Naive B cell (primary cell): ENCODE measurements at regions not wholly inside any gene's neighbourhood (a gene's known extent, or its start where the extent isn't known, plus 50 kb on each side); places are given as distances from the start of the nearest gene placed in this dataset.

Experiments used
- ATAC-seq, 2 donors: fragments of 150-1000 bp; cut with Tn5 transposase; 2 replicates each; pipeline ENCODE4 v1.10.0; 2021; ENCODE audit warnings: low read depth in 2 of 2, mild to moderate bottlenecking in 2 of 2, moderate library complexity in 2 of 2
- DNase-seq: peaks from one replicate; pipeline ENCODE4 v3.0.0; 2022
- H3K27ac Mint-ChIP-seq, 6 donors: one replicate each; pipeline ENCODE4 v1.8.0; 2020 to 2022; ENCODE audit warnings: mild to moderate bottlenecking in 6 of 6, mixed read lengths in 6 of 6, moderate library complexity in 5 of 6, inconsistent platforms in 2 of 6
- H3K27me3 Mint-ChIP-seq, 3 donors: one replicate each; pipeline ENCODE4 v1.8.0; 2021 to 2022; ENCODE audit warnings: mixed read lengths in 3 of 3, mild to moderate bottlenecking in 1 of 3
- H3K36me3 Mint-ChIP-seq, 2 donors: one replicate each; pipeline ENCODE4 v1.8.0; 2020 to 2022; ENCODE audit warnings: mixed read lengths in 2 of 2, inconsistent platforms in 1 of 2, mild to moderate bottlenecking in 1 of 2
- H3K4me1 Mint-ChIP-seq, 3 donors: one replicate each; pipeline ENCODE4 v1.8.0; 2020 to 2022; ENCODE audit warnings: mixed read lengths in 3 of 3, inconsistent platforms in 1 of 3, mild to moderate bottlenecking in 1 of 3, moderate library complexity in 1 of 3
- H3K4me3 Mint-ChIP-seq, 8 donors: one replicate each; pipeline ENCODE4 v1.8.0; 2020 to 2022; ENCODE audit warnings: mild to moderate bottlenecking in 8 of 8, mixed read lengths in 8 of 8, moderate library complexity in 8 of 8, inconsistent platforms in 2 of 8
- H3K9me3 Mint-ChIP-seq, 7 donors: one replicate each; pipeline ENCODE4 v1.8.0; 2020 to 2022; ENCODE audit warnings: mixed read lengths in 7 of 7, mild to moderate bottlenecking in 5 of 7, inconsistent platforms in 2 of 7, moderate library complexity in 1 of 7

DNA sequence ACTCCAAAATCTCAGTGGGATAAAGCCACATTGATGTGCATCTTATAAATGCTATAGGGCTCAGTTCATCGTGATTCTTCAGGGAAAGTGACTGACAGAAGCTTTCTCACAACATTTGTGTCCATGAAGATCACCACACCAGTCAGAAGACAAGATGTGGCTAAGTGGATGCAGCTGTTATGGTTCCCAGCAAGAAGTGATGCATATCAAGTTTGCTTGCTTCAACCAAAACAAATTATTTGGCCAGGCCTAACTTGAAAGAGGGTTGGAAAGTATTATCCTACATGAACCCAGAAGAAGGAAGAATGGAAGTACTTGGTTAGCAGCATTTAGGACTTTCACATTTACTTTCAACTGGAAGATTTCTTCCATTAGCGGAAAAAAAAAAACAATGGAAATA lies 210.0 kb upstream of the ACVR2A start:
- no peaks in the 10 kb centered on the region for H3K27me3 Mint-ChIP-seq
- DNase-seq = no peak
- no peak overlapping the region for H3K27ac Mint-ChIP-seq
- no peaks in the 10 kb centered on the region for H3K4me1 Mint-ChIP-seq
- H3K36me3 Mint-ChIP-seq = no peaks in the 10 kb centered on the region
- no peak for ATAC-seq
- peaks cover 0 to 5% (median 0%) of the 10 kb centered on the region in 7 donors for H3K9me3 Mint-ChIP-seq
- no peak overlapping the region for H3K4me3 Mint-ChIP-seq

DNA sequence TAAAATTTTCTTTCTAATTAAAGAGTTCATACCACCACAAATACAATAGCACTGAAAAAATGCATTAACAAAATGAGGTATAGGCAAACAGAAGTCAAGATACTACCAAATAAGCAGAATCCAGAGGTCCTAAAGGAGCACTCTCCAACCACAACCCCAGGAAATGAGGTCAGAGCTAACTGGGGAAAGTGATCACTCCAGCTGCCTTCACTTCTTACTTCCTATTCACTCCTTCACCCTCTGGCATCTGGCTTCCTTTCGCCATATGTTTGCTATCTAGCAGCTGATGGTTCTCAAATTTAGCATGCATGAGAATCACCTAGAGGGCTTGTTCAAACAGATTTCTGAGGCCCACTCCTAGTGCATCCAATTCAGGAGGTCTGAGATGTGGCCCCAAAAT lies 212.6 kb upstream of the ACVR2A start:
- no peaks in the 10 kb centered on the region for H3K9me3 Mint-ChIP-seq
- H3K4me3 Mint-ChIP-seq = no peak overlapping the region
- no peaks in the 10 kb centered on the region for H3K36me3 Mint-ChIP-seq
- ATAC-seq (no peak), DNase-seq (no peak)
- peak overlapping the region in 1 of 6 donors; percentile 40 for H3K27ac Mint-ChIP-seq
- peaks cover 0 to 5% (median 0%) of the 10 kb centered on the region in 3 donors for H3K4me1 Mint-ChIP-seq
- no peaks in the 10 kb centered on the region for H3K27me3 Mint-ChIP-seq

- no peak overlapping the region for H3K4me3 Mint-ChIP-seq
- peaks cover 0 to 5% (median 0%) of the 10 kb centered on the region in 3 donors for H3K4me1 Mint-ChIP-seq
- H3K9me3 Mint-ChIP-seq = no peaks in the 10 kb centered on the region
- ATAC-seq (no peak), DNase-seq (no peak)
- no peaks in the 10 kb centered on the region for H3K27me3 Mint-ChIP-seq
- H3K36me3 Mint-ChIP-seq = no peaks in the 10 kb centered on the region
- no peak overlapping the region for H3K27ac Mint-ChIP-seq
Observed at GRCh38 chr2:147631294-147631693, 213.5 kb upstream of the ACVR2A start.

DNA sequence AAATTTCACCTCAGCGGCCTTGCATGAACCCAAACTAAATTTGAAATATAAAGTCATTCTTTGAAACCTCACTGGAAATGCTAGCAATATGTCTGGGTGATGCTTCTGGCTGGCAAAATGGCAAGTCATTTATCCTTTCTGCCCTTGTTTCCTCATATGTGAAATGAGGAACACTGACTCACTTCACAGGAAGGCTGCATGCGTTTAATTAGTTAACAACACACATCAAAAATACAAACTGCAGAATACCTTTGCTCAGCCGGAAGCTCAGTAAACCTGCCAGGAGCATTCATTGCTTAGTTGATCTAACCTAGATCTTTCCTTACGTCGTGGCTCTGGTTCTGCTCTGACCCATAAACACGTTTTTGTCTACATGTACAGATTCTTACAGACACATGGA lies 214.2 kb upstream of the ACVR2A start:
- Mint-ChIP-seq H3K4me3 (no peak overlapping the region), H3K9me3 (no peaks in the 10 kb centered on the region), H3K36me3 (no peaks in the 10 kb centered on the region), H3K4me1 (peaks cover 0 to 5% (median 0%) of the 10 kb centered on the region in 3 donors), H3K27me3 (no peaks in the 10 kb centered on the region), H3K27ac (no peak overlapping the region)
- ATAC-seq = no peak
- DNase-seq = no peak

GRCh38 chr2:147628971-147629421 lies 215.8 kb upstream of the ACVR2A start:
- H3K4me1 Mint-ChIP-seq = peaks cover 0 to 5% (median 0%) of the 10 kb centered on the region in 3 donors
- ATAC-seq = no peak

GRCh38 chr2:147623328-147623727 lies 221.5 kb upstream of the ACVR2A start:
- H3K4me1 Mint-ChIP-seq = no peaks in the 10 kb centered on the region
- no peaks in the 10 kb centered on the region for H3K9me3 Mint-ChIP-seq
- DNase-seq (no peak), ATAC-seq (no peak)
- no peaks in the 10 kb centered on the region for H3K36me3 Mint-ChIP-seq
- H3K27ac Mint-ChIP-seq = no peak overlapping the region
- no peaks in the 10 kb centered on the region for H3K27me3 Mint-ChIP-seq
- no peak overlapping the region for H3K4me3 Mint-ChIP-seq

More at GRCh38 chr2:147628971-147629421, 215.8 kb upstream of the ACVR2A start:
- Mint-ChIP-seq H3K9me3 (no peaks in the 10 kb centered on the region), H3K36me3 (no peaks in the 10 kb centered on the region), H3K4me3 (no peak overlapping the region), H3K27ac (no peak overlapping the region), H3K27me3 (no peaks in the 10 kb centered on the region)
- no peak for DNase-seq

GRCh38 chr2:147621656-147622197 lies 223.1 kb upstream of the ACVR2A start:
- no peak overlapping the region for H3K27ac Mint-ChIP-seq
- no peak overlapping the region for H3K4me3 Mint-ChIP-seq
- no peaks in the 10 kb centered on the region for H3K27me3 Mint-ChIP-seq
- no peaks in the 10 kb centered on the region for H3K4me1 Mint-ChIP-seq
- peaks cover 0 to 1% (median 0%) of the 10 kb centered on the region in 7 donors for H3K9me3 Mint-ChIP-seq
- DNase-seq = no peak
- H3K36me3 Mint-ChIP-seq = no peaks in the 10 kb centered on the region
- no peak for ATAC-seq

DNA sequence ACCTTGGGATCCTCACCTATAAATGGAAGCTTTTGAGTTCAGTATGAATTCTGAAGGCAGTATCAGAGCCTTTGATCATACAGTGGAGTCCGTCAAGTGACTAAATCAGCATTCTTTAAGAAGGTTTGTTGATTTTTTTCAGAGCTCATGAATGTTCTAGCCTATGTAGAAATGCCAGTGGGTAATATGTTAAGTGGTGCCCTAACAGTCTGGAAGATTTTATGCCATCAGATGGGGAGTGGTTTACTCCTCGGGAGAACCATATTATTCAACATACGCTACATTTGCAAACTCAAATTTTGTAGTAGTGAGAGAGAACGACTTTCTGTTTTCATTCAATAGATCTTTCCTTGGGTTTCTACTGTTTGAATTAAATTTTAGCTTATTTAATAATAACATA lies 225.0 kb upstream of the ACVR2A start:
- Mint-ChIP-seq H3K27me3 (no peaks in the 10 kb centered on the region), H3K9me3 (peaks cover 0 to 1% (median 0%) of the 10 kb centered on the region in 7 donors), H3K4me3 (no peak overlapping the region), H3K36me3 (no peaks in the 10 kb centered on the region), H3K4me1 (no peaks in the 10 kb centered on the region), H3K27ac (peak overlapping the region in 1 of 6 donors; percentile 7)
- no peak for ATAC-seq
- DNase-seq = no peak

DNA sequence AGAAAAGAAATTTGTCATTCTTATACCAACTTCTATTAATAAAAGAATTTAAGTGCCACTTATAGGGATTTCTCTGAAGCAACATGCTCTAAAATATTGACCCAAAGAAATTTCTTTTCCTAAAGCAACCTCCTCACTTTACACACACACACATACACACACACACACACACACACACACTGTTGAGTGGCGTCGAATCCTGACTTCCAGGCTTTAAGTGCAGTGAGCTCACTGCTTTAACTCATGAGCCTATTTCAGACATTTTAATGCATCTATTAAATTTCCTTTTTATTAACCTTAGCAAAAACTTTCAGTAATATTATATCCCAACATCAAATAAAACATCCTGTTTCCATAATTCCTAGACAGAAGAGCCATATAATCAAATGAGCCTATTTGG lies 229.1 kb upstream of the ACVR2A start:
- H3K4me3 Mint-ChIP-seq = no peak overlapping the region
- DNase-seq (no peak), ATAC-seq (no peak)
- no peak overlapping the region for H3K27ac Mint-ChIP-seq
- H3K9me3 Mint-ChIP-seq = peaks cover 0 to 1% (median 0%) of the 10 kb centered on the region in 7 donors
- H3K36me3 Mint-ChIP-seq = no peaks in the 10 kb centered on the region
- H3K27me3 Mint-ChIP-seq = no peaks in the 10 kb centered on the region
- H3K4me1 Mint-ChIP-seq = no peaks in the 10 kb centered on the region

DNA sequence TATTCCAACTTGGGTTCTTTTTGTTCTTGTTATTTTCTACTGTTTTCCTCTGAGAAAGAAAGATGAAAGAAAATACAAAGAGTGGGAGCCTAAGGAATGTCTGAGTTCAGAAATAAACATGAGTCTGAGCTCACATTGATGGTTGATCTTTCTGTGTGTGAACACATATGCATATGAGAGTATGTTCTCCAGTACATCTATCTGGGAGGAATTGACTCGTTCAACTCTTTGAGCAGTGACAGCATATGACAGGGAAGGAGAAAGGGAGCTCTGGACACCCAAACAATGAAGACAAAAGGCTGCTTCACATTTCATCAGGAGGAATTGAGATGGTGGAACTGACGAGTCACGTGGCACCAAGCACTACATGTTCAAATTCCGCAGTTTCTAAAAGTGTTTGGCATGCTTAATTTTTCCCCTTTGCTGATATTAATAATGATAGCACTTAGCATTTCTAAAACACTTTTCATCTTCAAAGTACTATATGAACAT lies 229.8 kb upstream of the ACVR2A start:
- H3K9me3 Mint-ChIP-seq = peaks cover 0 to 1% (median 0%) of the 10 kb centered on the region in 7 donors
- no peak overlapping the region for H3K4me3 Mint-ChIP-seq
- H3K27me3 Mint-ChIP-seq = no peaks in the 10 kb centered on the region
- no peak overlapping the region for H3K27ac Mint-ChIP-seq
- H3K36me3 Mint-ChIP-seq = no peaks in the 10 kb centered on the region
- no peaks in the 10 kb centered on the region for H3K4me1 Mint-ChIP-seq
- ATAC-seq = no peak
- DNase-seq = no peak

GRCh38 chr2:147614471-147614870 lies 230.4 kb upstream of the ACVR2A start:
- Mint-ChIP-seq H3K9me3 (peaks cover 0 to 1% (median 0%) of the 10 kb centered on the region in 7 donors), H3K4me3 (no peak overlapping the region), H3K27me3 (no peaks in the 10 kb centered on the region), H3K36me3 (no peaks in the 10 kb centered on the region), H3K27ac (no peak overlapping the region), H3K4me1 (no peaks in the 10 kb centered on the region)
- no peak for DNase-seq
- ATAC-seq = no peak

GRCh38 chr2:147610496-147611040 lies 234.3 kb upstream of the ACVR2A start:
- ATAC-seq (no peak), DNase-seq (no peak)
- Mint-ChIP-seq H3K4me3 (no peak overlapping the region), H3K4me1 (no peaks in the 10 kb centered on the region), H3K27ac (no peak overlapping the region), H3K36me3 (no peaks in the 10 kb centered on the region), H3K27me3 (no peaks in the 10 kb centered on the region), H3K9me3 (no peaks in the 10 kb centered on the region)

- no peaks in the 10 kb centered on the region for H3K36me3 Mint-ChIP-seq
- no peak for DNase-seq
- no peaks in the 10 kb centered on the region for H3K27me3 Mint-ChIP-seq
- no peak for ATAC-seq
- no peak overlapping the region for H3K4me3 Mint-ChIP-seq
- no peaks in the 10 kb centered on the region for H3K9me3 Mint-ChIP-seq
- H3K27ac Mint-ChIP-seq = no peak overlapping the region
- H3K4me1 Mint-ChIP-seq = no peaks in the 10 kb centered on the region
Observed at GRCh38 chr2:147609301-147609700, 235.5 kb upstream of the ACVR2A start.

GRCh38 chr2:147607379-147607778 lies 237.4 kb upstream of the ACVR2A start:
- Mint-ChIP-seq H3K27me3 (no peaks in the 10 kb centered on the region), H3K4me1 (no peaks in the 10 kb centered on the region), H3K9me3 (peaks cover 0 to 4% (median 2%) of the 10 kb centered on the region in 7 donors), H3K36me3 (no peaks in the 10 kb centered on the region), H3K27ac (no peak overlapping the region), H3K4me3 (no peak overlapping the region)
- DNase-seq (no peak), ATAC-seq (no peak)
